A549 (cell line): ENCODE measurements at regions not wholly inside any gene's neighbourhood (a gene's known extent, or its start where the extent isn't known, plus 50 kb on each side); places are given as distances from the start of the nearest gene placed in this dataset.

Experiments used
- KDM5A ChIP-seq: fragments of 200-600 bp; sonication (generic); IDR thresholded peaks from 2 replicates; pipeline ENCODE4 v1.6.1; 2016; ENCODE audit warnings: antibody characterized with exemption, mild to moderate bottlenecking
- TF ChIP-seq, protein P1 (sequence below): fragments of >200 bp; sonication (Bioruptor Twin); formaldehyde crosslinking; IDR thresholded peaks from 3 replicates; pipeline ENCODE4 v1.5.1; 2016

DNA sequence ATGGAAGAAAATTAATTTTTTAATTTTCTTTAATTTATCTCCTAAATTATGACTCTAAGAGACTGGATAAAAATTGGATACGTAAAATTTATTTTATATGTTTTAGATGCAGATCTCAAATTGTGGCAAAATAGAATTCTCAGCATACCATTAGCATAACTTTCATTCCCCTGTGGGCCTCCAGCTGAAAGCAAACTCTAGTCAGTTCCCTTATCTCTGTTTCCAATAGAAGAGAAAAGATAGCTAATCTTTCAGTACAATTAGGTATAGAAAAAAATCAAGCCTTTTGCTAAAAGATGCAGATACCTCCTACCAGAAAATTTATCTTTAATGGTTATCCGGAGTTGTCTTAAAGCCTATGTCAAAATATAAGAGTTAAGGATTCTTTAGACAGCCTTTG is 1530.6 kb downstream of the EFNA5 start:
- no peak for TF ChIP-seq KDM5A
- TF ChIP-seq, protein P1, sequence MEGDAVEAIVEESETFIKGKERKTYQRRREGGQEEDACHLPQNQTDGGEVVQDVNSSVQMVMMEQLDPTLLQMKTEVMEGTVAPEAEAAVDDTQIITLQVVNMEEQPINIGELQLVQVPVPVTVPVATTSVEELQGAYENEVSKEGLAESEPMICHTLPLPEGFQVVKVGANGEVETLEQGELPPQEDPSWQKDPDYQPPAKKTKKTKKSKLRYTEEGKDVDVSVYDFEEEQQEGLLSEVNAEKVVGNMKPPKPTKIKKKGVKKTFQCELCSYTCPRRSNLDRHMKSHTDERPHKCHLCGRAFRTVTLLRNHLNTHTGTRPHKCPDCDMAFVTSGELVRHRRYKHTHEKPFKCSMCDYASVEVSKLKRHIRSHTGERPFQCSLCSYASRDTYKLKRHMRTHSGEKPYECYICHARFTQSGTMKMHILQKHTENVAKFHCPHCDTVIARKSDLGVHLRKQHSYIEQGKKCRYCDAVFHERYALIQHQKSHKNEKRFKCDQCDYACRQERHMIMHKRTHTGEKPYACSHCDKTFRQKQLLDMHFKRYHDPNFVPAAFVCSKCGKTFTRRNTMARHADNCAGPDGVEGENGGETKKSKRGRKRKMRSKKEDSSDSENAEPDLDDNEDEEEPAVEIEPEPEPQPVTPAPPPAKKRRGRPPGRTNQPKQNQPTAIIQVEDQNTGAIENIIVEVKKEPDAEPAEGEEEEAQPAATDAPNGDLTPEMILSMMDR = no peak
